ENCODE measurements at regions not wholly inside any gene's neighbourhood (a gene's known extent, or its start where the extent isn't known, plus 50 kb on each side); places are given as distances from the start of the nearest gene placed in this dataset.

DNA sequence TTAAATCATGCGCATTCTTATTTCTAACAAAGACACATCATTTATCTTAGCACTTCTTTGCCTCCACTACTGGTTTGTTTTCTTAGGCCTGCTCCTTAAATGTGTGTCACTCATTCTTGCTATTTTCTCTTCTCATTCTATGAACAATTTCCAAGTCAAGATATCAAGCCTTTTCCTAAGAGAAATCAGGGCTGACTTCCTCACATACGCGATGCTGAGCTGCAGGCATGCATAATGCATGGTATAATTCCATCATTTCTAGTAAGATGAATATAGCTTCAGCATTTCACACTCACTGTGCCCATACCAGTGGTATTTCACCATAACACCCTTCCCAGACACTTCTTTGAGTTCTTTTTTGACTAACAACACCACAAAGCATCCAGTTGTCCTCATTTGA, 838.9 kb upstream of the DDX18 start:
- no peak for DNase-seq (ENCODE audit: low spot score)
- H3K4me3 ChIP-seq = no peak overlapping the region
- no peaks in the 10 kb centered on the region for H3K4me1 ChIP-seq (replicated peaks)
- 96% methylated on average over 3 of the region's 3 CpGs for WGBS
- no peak overlapping the region for H3K27ac ChIP-seq
- H3K27me3 ChIP-seq (replicated peaks; ENCODE audit: insufficient read depth) = no peaks in the 10 kb centered on the region
- no peaks in the 10 kb centered on the region for H3K9me3 ChIP-seq
- intact Hi-C loops (cut with DNase I) = no loop called here
- TF ChIP-seq POLR2A (IDR thresholded peaks at IDR 0.05) = no peak
- TF ChIP-seq, protein P1, sequence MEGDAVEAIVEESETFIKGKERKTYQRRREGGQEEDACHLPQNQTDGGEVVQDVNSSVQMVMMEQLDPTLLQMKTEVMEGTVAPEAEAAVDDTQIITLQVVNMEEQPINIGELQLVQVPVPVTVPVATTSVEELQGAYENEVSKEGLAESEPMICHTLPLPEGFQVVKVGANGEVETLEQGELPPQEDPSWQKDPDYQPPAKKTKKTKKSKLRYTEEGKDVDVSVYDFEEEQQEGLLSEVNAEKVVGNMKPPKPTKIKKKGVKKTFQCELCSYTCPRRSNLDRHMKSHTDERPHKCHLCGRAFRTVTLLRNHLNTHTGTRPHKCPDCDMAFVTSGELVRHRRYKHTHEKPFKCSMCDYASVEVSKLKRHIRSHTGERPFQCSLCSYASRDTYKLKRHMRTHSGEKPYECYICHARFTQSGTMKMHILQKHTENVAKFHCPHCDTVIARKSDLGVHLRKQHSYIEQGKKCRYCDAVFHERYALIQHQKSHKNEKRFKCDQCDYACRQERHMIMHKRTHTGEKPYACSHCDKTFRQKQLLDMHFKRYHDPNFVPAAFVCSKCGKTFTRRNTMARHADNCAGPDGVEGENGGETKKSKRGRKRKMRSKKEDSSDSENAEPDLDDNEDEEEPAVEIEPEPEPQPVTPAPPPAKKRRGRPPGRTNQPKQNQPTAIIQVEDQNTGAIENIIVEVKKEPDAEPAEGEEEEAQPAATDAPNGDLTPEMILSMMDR (IDR thresholded peaks at IDR 0.05) = no peak
- no peak for TF ChIP-seq POLR2AphosphoS5 (IDR thresholded peaks at IDR 0.05)
- H3K36me3 ChIP-seq = no peaks in the 10 kb centered on the region

DNA sequence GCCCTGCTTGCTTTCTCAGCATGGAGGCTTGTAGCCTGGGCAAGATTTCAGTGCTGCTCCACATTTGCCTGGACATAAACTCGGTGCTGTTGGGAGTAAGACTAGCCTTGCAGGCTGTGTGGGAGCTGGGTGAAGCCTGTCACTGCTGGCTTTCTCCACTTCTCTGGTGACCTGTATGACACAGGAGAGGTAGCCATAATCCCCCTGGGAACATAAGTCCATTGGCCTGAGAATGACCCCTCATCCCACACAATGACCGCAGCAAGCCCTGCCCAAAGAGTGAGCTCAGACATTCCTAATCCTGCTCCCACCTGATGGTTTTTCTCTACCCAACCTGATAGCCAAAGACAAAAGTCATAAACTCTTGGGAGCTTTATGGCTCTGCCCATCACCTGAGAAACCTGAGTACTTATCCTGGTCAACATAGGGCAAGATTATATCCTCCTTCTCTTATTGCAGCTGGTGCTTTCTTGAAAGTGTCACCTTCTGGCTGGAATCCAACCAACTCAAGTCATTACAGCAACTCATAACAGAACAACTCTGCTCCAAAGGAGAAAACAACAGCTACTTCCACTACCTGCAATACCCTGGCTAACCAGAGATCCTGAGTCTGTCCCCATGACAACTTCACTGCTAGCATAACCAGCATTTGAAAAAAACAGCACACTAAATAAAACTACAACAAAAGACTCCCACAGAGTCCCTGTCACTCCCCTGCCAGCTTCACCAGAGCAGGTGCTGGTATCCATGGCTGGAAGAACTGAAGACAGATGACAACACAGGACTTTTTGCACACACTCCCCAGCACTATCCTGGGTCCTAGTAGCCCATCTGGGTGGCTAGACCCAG, 834.4 kb upstream of the DDX18 start:
- Histone ChIP-seq H3K36me3 (no peaks in the 10 kb centered on the region), H3K4me1 (replicated peaks) (no peaks in the 10 kb centered on the region), H3K9me3 (no peaks in the 10 kb centered on the region), H3K27ac (no peak overlapping the region), H3K4me3 (no peak overlapping the region), H3K27me3 (replicated peaks; ENCODE audit: insufficient read depth) (no peaks in the 10 kb centered on the region)
- 90% methylated on average over 2 of the region's 2 CpGs for WGBS
- intact Hi-C loops (cut with DNase I) = no loop called here
- DNase-seq (ENCODE audit: low spot score) = no peak
- TF ChIP-seq, protein P1 (IDR thresholded peaks at IDR 0.05) = no peak
- TF ChIP-seq POLR2A (IDR thresholded peaks at IDR 0.05) = no peak
- TF ChIP-seq POLR2AphosphoS5 (IDR thresholded peaks at IDR 0.05) = no peak

DNA sequence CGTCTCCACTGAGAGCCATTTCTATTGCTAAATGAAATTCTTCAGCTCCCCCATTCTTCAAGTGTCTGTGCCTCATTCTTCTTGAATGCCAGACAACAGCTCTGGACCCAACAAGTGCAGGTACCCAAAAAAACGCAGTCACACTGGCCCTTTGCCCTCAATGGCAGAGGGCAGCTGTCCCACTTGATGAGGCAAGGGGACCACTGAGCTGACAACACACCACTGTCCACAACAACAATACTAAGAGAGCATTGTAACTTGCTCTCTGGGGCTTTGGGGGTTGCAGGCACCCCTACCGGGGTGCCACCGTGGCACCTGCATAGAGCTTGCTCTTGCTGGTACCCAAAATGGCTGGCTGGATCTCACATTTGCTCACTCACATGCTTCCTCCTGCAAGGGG, 827.0 kb upstream of the DDX18 start:
- DNase-seq (ENCODE audit: low spot score) = no peak
- Histone ChIP-seq H3K4me3 (no peak overlapping the region), H3K27ac (no peak overlapping the region), H3K36me3 (no peaks in the 10 kb centered on the region), H3K9me3 (no peaks in the 10 kb centered on the region), H3K4me1 (replicated peaks) (no peaks in the 10 kb centered on the region), H3K27me3 (replicated peaks; ENCODE audit: insufficient read depth) (no peaks in the 10 kb centered on the region)
- intact Hi-C loops (cut with DNase I) = no loop called here
- 92% methylated on average over 4 of the region's 4 CpGs for WGBS
- TF ChIP-seq POLR2A (IDR thresholded peaks at IDR 0.05) = no peak
- TF ChIP-seq, protein P1 (IDR thresholded peaks at IDR 0.05) = no peak
- no peak for TF ChIP-seq POLR2AphosphoS5 (IDR thresholded peaks at IDR 0.05)

DNA sequence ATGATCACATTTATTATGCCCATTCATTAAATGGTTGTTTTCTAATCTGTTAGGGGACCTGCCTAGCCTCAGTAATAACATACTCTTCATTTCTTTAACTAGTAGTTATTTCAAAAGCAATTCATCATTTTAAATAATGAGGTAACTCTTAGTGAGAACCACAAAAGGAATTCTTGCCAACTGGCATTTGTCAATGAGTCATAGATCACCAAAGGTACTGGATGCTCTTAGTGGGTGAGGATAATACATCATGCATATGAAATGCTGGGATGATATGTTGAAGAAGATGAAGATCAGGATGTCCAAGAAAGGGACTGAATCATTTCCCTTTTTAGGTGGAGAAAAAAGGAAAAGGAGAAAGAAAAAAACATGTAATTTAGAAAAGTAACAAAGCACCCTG, 826.2 kb upstream of the DDX18 start:
- no peak for DNase-seq (ENCODE audit: low spot score)
- H3K4me1 ChIP-seq (replicated peaks) = no peaks in the 10 kb centered on the region
- no peaks in the 10 kb centered on the region for H3K9me3 ChIP-seq
- no peak overlapping the region for H3K4me3 ChIP-seq
- intact Hi-C loops (cut with DNase I) = no loop called here
- TF ChIP-seq POLR2AphosphoS5 (IDR thresholded peaks at IDR 0.05) (no peak), POLR2A (IDR thresholded peaks at IDR 0.05) (no peak)
- TF ChIP-seq, protein P1 (IDR thresholded peaks at IDR 0.05) = no peak
- no peaks in the 10 kb centered on the region for H3K27me3 ChIP-seq (replicated peaks; ENCODE audit: insufficient read depth)
- H3K27ac ChIP-seq = no peak overlapping the region
- no peaks in the 10 kb centered on the region for H3K36me3 ChIP-seq

DNA sequence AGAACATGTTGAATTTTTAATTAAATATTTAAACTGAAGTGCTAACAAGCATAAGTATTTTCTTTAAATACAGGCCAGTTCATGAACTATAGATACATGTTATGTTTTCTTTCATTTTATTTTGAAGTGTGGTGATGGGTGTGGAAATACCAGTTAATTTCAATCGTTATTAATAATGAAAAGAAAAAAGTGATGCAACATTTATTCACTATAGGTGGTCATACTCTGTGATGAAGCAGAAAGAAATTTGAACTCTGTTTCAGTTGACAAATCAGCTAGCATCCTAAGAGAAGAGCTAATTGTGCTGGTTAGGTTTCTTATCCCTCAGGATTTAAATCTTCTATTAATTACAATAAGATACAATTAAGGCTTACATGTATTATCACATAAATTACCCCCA, 795.1 kb upstream of the DDX18 start:
- TF ChIP-seq, protein P1 (IDR thresholded peaks at IDR 0.05) = no peak
- no peak for TF ChIP-seq POLR2AphosphoS5 (IDR thresholded peaks at IDR 0.05)
- TF ChIP-seq POLR2A (IDR thresholded peaks at IDR 0.05) = no peak
- H3K4me1 ChIP-seq (replicated peaks) = no peaks in the 10 kb centered on the region

More for the DNA sequence above, 795.1 kb upstream of the DDX18 start:
- H3K9me3 ChIP-seq = no peaks in the 10 kb centered on the region
- intact Hi-C loops (cut with DNase I) = no loop called here
- no peaks in the 10 kb centered on the region for H3K36me3 ChIP-seq
- no peaks in the 10 kb centered on the region for H3K27me3 ChIP-seq (replicated peaks; ENCODE audit: insufficient read depth)
- no peak overlapping the region for H3K27ac ChIP-seq
- DNase-seq (ENCODE audit: low spot score) = no peak
- 86% methylated on average over 1 of the region's 1 CpG for WGBS
- H3K4me3 ChIP-seq = no peak overlapping the region
